PC-3 (cell line): ENCODE measurements at regions not wholly inside any gene's neighbourhood (a gene's known extent, or its start where the extent isn't known, plus 50 kb on each side); places are given as distances from the start of the nearest gene placed in this dataset.

Experiments used
- ATAC-seq: fragments of 200-7000 bp; cut with Tn5 transposase; 2 replicates; pipeline ENCODE4 v1.9.1; 2020; ENCODE audit warnings: mild to moderate bottlenecking, moderate library complexity
- BruUV-seq: library from RNA; stranded (reverse); fragments of 400-500 nt; replicated peaks from 2 replicates; lab custom pipeline; 2021; lab: Mats Ljungman, UMichigan
- CTCF ChIA-PET: fragments of 300-600 bp; sonication (Branson Sonifier 250); formaldehyde crosslinking; loops from one replicate; lab custom pipeline; 2022; ENCODE audit warnings: antibody characterized with exemption; lab: Charles Lee
- POLR2A ChIA-PET: fragments of 300-600 bp; sonication (Branson Sonifier 250); formaldehyde crosslinking; loops from one replicate; lab custom pipeline; 2022; ENCODE audit warnings: antibody characterized with exemption; ENCODE audit not compliant: unreplicated experiment; lab: Charles Lee
- DNase-seq: peaks from one replicate; pipeline ENCODE4 v3.0.0-alpha.2; 2015
- H2AFZ ChIP-seq: fragments of 300-600 bp; sonication (generic); 2 replicates; pipeline ENCODE4 v1.6.0; 2016; ENCODE audit warnings: antibody characterized with exemption, low read length
- H3F3A ChIP-seq: fragments of 300-600 bp; sonication (generic); one replicate; pipeline ENCODE4 v1.6.0; 2017; ENCODE audit warnings: antibody characterized with exemption, low read length, control low read depth, mild to moderate bottlenecking; ENCODE audit not compliant: unreplicated experiment
- H3K27ac ChIP-seq: fragments of 300-600 bp; sonication (generic); 2 replicates; pipeline ENCODE4 v1.5.1; 2016; ENCODE audit warnings: mild to moderate bottlenecking, low read length
- H3K27me3 ChIP-seq: fragments of 300-600 bp; sonication (generic); 2 replicates; pipeline ENCODE4 v1.6.1; 2016; ENCODE audit warnings: low read length, mixed read lengths
- H3K36me3 ChIP-seq: fragments of 300-600 bp; sonication (generic); 2 replicates; pipeline ENCODE4 v1.6.1; 2016; ENCODE audit warnings: low read depth, mixed run types, low read length, mixed read lengths
- H3K4me1 ChIP-seq: fragments of 300-600 bp; sonication (generic); 2 replicates; pipeline ENCODE4 v1.5.1; 2016; ENCODE audit warnings: low read length; ENCODE audit not compliant: insufficient read depth
- H3K4me2 ChIP-seq: fragments of 300-600 bp; sonication (generic); 2 replicates; pipeline ENCODE4 v1.6.0; 2016; ENCODE audit warnings: low read length
- H3K4me3 ChIP-seq: fragments of 300-600 bp; sonication (generic); 2 replicates; pipeline ENCODE4 v1.5.1; 2016; ENCODE audit warnings: mild to moderate bottlenecking, low read length, mixed read lengths
- H3K79me2 ChIP-seq: fragments of 300-600 bp; sonication (generic); 2 replicates; pipeline ENCODE4 v1.6.1; 2017; ENCODE audit warnings: low read length, mixed read lengths
- H3K9ac ChIP-seq: fragments of 300-600 bp; sonication (generic); 2 replicates; pipeline ENCODE4 v1.6.0; 2016; ENCODE audit warnings: mild to moderate bottlenecking, low read length
- H3K9me2 ChIP-seq: fragments of 300-600 bp; sonication (generic); replicated peaks from 2 replicates; pipeline ENCODE4 v1.6.1; 2016; ENCODE audit warnings: mixed run types, low read length, mixed read lengths
- H3K9me3 ChIP-seq: fragments of 300-600 bp; sonication (generic); 2 replicates; pipeline ENCODE4 v1.6.1; 2016; ENCODE audit warnings: low read length, mixed read lengths
- H4K20me1 ChIP-seq: fragments of 300-600 bp; sonication (generic); 2 replicates; pipeline ENCODE4 v1.6.1; 2016; ENCODE audit warnings: low read length, mixed read lengths
- EZH2 ChIP-seq: fragments of 300-600 bp; sonication (generic); IDR thresholded peaks from one replicate; pipeline ENCODE4 v1.6.1; 2017; ENCODE audit warnings: antibody characterized with exemption, mild to moderate bottlenecking, low read length; ENCODE audit not compliant: unreplicated experiment
- EZH2phosphoT487 ChIP-seq: fragments of 300-600 bp; sonication (generic); IDR thresholded peaks from 2 replicates; pipeline ENCODE4 v1.6.1; 2018; ENCODE audit warnings: mild to moderate bottlenecking, antibody characterized with exemption, low read length, borderline replicate concordance
- intact Hi-C: fragments of 100-400 bp; cut with micrococcal nuclease; formaldehyde crosslinking; loops from 2 replicates; pipeline ENCODE4 v1.9.0; 2023
- TF ChIP-seq, protein P1 (sequence below): fragments of 300-600 bp; sonication (generic); conservative IDR thresholded peaks from 2 replicates; pipeline ENCODE4 v1.5.1; 2017; ENCODE audit warnings: antibody characterized with exemption, low read depth, mild to moderate bottlenecking, low read length

DNA sequence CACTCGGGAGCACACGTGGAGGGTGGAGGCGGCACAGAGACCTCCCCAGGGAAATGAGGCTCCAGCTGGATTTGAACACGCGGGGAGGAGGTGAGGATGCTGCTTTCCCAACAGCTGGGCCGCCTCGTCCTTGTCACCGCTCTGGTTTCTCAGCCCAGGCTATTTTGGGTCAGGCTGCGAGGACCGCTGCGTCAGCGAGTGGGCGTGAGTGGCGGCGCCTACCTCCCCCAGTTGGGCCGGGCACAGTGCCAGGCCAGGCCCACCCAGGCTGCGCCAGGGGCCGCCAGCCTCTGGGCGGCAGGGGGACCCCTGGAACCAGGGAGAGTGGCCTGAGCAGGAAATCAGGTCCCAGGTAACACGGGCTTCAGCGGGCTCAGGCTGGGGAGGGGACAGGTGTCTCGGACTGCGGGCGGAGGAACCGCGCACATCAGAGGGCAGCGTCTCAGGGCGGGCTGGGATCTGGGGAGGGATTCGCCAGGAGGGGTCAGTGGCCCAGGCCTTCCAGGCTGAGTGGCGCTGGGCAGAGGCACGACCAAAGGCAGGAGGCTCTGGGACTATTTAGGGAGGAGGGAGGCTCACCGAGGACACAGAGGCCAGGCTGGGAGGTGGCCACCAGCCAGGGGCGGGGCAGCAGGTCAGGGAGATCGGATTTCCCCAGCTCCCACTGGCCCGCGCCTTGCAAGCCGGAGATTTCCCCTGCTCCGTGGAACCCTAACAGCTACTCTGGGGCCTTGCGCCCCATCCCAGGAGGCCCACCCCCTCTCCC lies 125.2 kb upstream of the RET start:
- Histone ChIP-seq H3K9ac (no peak overlapping the region), H3K9me3 (no peaks in the 10 kb centered on the region), H3K4me2 (peak overlapping the region; percentile 75), H3K9me2 (no peaks in the 10 kb centered on the region), H3K36me3 (no peaks in the 10 kb centered on the region), H3K79me2 (no peaks in the 10 kb centered on the region), H4K20me1 (no peaks in the 10 kb centered on the region), H3K4me1 (peaks cover 13% of the 10 kb centered on the region; the same call in 1 of the 2 replicates), H3K27me3 (peaks cover 31% of the 10 kb centered on the region), H3K4me3 (peak overlapping the region; percentile 51), H2AFZ (peak overlapping the region; percentile 77), H3F3A (no peaks in the 10 kb centered on the region), H3K27ac (no peak overlapping the region)
- ChIA-PET CTCF (interaction anchor here (0.5 kb wide), 1 partner anchor 199 kb away, joined by 3 read pairs; no protein-coding TSS in a partner anchor), POLR2A (no interaction called here)
- BruUV-seq: no TSS peak
- DNase-seq (peak; percentile 24), ATAC-seq (peak; percentile 61)
- intact Hi-C loops: no loop called here
- TF ChIP-seq EZH2 (no peak), EZH2phosphoT487 (no peak)
- TF ChIP-seq, protein P1, sequence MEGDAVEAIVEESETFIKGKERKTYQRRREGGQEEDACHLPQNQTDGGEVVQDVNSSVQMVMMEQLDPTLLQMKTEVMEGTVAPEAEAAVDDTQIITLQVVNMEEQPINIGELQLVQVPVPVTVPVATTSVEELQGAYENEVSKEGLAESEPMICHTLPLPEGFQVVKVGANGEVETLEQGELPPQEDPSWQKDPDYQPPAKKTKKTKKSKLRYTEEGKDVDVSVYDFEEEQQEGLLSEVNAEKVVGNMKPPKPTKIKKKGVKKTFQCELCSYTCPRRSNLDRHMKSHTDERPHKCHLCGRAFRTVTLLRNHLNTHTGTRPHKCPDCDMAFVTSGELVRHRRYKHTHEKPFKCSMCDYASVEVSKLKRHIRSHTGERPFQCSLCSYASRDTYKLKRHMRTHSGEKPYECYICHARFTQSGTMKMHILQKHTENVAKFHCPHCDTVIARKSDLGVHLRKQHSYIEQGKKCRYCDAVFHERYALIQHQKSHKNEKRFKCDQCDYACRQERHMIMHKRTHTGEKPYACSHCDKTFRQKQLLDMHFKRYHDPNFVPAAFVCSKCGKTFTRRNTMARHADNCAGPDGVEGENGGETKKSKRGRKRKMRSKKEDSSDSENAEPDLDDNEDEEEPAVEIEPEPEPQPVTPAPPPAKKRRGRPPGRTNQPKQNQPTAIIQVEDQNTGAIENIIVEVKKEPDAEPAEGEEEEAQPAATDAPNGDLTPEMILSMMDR: no peak

DNA sequence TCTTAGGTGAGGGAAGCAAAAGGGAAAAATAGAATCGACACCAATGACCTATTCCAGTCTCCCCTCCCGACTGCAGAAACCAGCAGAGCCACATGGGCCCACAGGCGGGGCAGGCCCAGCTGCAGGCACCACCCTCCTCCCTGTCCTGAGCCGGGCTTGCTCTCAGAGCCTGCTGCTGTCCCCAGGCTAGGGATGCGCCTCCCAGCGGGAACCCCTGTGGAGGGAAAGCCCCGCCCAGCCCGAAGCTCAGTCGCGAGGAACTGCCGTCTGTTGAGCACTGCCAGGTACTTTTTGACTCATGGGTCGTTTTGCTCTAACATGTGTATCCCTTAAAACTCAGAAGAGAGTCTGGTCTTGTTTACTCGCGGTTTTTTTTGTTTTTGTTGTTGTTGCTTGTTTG lies 124.5 kb upstream of the RET start:
- Histone ChIP-seq H4K20me1 (no peaks in the 10 kb centered on the region), H3K4me2 (peak overlapping the region; percentile 75), H3K4me3 (peak overlapping the region; percentile 51), H2AFZ (peak overlapping the region; percentile 77), H3K9me2 (no peaks in the 10 kb centered on the region), H3K79me2 (no peaks in the 10 kb centered on the region), H3K27ac (no peak overlapping the region), H3K9me3 (no peaks in the 10 kb centered on the region), H3K4me1 (peaks cover 13% of the 10 kb centered on the region; the same call in 1 of the 2 replicates), H3F3A (no peaks in the 10 kb centered on the region), H3K27me3 (peaks cover 30% of the 10 kb centered on the region), H3K36me3 (no peaks in the 10 kb centered on the region), H3K9ac (no peak overlapping the region)
- no peak for TF ChIP-seq EZH2phosphoT487
- no peak for TF ChIP-seq EZH2
- TF ChIP-seq, protein P1: no peak
- CTCF ChIA-PET: no interaction called here
- intact Hi-C loops: no loop called here
- peak; percentile 73 for DNase-seq
- ATAC-seq: peak; percentile 94
- POLR2A ChIA-PET: no interaction called here
- BruUV-seq: no TSS peak
